Effector memory CD4-positive, alpha-beta T cell (primary cell): ENCODE measurements at regions not wholly inside any gene's neighbourhood (a gene's known extent, or its start where the extent isn't known, plus 50 kb on each side); places are given as distances from the start of the nearest gene placed in this dataset.
"Not testable (repeated sequence)": the region's sequence is repeated elsewhere in the genome, so short reads cannot be mapped to it uniquely, and the experiment has no call there.

Source experiments
- DNase-seq, 3 donors: peaks; one replicate each; pipeline ENCODE4 v3.0.0-alpha.2; 2020
- H3K27ac ChIP-seq: 2 replicates; pipeline ENCODE4 v1.7.0; 2013; ENCODE audit warnings: mild to moderate bottlenecking, low read length, moderate library complexity; ENCODE audit not compliant: insufficient read depth, poor library complexity, severe bottlenecking
- H3K27me3 ChIP-seq: replicated peaks from 2 replicates; pipeline ENCODE4 v1.7.0; 2013; ENCODE audit warnings: mild to moderate bottlenecking, low read length; ENCODE audit not compliant: insufficient read depth, control insufficient read depth, poor library complexity, severe bottlenecking
- H3K36me3 ChIP-seq: 2 replicates; pipeline ENCODE4 v1.7.0; 2013; ENCODE audit warnings: mild to moderate bottlenecking, low read length, moderate library complexity; ENCODE audit not compliant: control insufficient read depth, insufficient read depth
- H3K4me1 ChIP-seq: 2 replicates; pipeline ENCODE4 v1.7.0; 2013; ENCODE audit warnings: low read length, mild to moderate bottlenecking; ENCODE audit not compliant: control insufficient read depth, insufficient read depth, poor library complexity, severe bottlenecking
- H3K4me3 ChIP-seq: 2 replicates; pipeline ENCODE4 v1.7.0; 2013; ENCODE audit warnings: low read length, low read depth, mild to moderate bottlenecking; ENCODE audit not compliant: insufficient read depth, poor library complexity, severe bottlenecking
- H3K9me3 ChIP-seq: 2 replicates; pipeline ENCODE4 v1.7.0; 2013; ENCODE audit warnings: mild to moderate bottlenecking, low read length, moderate library complexity; ENCODE audit not compliant: control insufficient read depth

- not testable (repeated sequence) for H3K4me1 ChIP-seq, H3K4me3 ChIP-seq, H3K36me3 ChIP-seq, H3K27ac ChIP-seq, DNase-seq, H3K9me3 ChIP-seq, H3K27me3 ChIP-seq
Observed at GRCh38 chr5:34096033-34096432, 53.0 kb upstream of the C1QTNF3 start.

GRCh38 chr5:34099891-34100290 lies 56.9 kb upstream of the C1QTNF3 start:
- not testable (repeated sequence) for H3K27ac ChIP-seq, H3K9me3 ChIP-seq, H3K4me1 ChIP-seq, DNase-seq, H3K36me3 ChIP-seq, H3K27me3 ChIP-seq, H3K4me3 ChIP-seq

- not testable (repeated sequence) for H3K9me3 ChIP-seq, DNase-seq, H3K4me3 ChIP-seq, H3K27ac ChIP-seq, H3K36me3 ChIP-seq, H3K4me1 ChIP-seq, H3K27me3 ChIP-seq
Observed at GRCh38 chr5:34101567-34101966, 58.6 kb upstream of the C1QTNF3 start.

- H3K36me3 ChIP-seq, DNase-seq, H3K9me3 ChIP-seq: not testable (repeated sequence)
Observed at GRCh38 chr5:34108897-34109296, 65.9 kb upstream of the C1QTNF3 start.

GRCh38 chr5:34124280-34124679 lies 81.3 kb upstream of the C1QTNF3 start:
- not testable (repeated sequence) for H3K27me3 ChIP-seq, H3K27ac ChIP-seq, H3K9me3 ChIP-seq, H3K4me3 ChIP-seq, H3K36me3 ChIP-seq, DNase-seq, H3K4me1 ChIP-seq

More at GRCh38 chr5:34108897-34109296, 65.9 kb upstream of the C1QTNF3 start:
- not testable (repeated sequence) for H3K4me3 ChIP-seq, H3K27me3 ChIP-seq, H3K4me1 ChIP-seq, H3K27ac ChIP-seq

GRCh38 chr5:34125354-34125753 lies 82.3 kb upstream of the C1QTNF3 start:
- DNase-seq, H3K4me1 ChIP-seq, H3K36me3 ChIP-seq, H3K27me3 ChIP-seq, H3K4me3 ChIP-seq, H3K27ac ChIP-seq, H3K9me3 ChIP-seq: not testable (repeated sequence)

- not testable (repeated sequence) for H3K4me1 ChIP-seq, H3K9me3 ChIP-seq, H3K4me3 ChIP-seq, H3K27me3 ChIP-seq, H3K36me3 ChIP-seq, H3K27ac ChIP-seq, DNase-seq
Observed at GRCh38 chr5:34126741-34127140, 83.7 kb upstream of the C1QTNF3 start.

- H3K36me3 ChIP-seq, DNase-seq, H3K4me1 ChIP-seq, H3K27me3 ChIP-seq, H3K4me3 ChIP-seq, H3K9me3 ChIP-seq, H3K27ac ChIP-seq: not testable (repeated sequence)
Observed at GRCh38 chr5:34127818-34128217, 84.8 kb upstream of the C1QTNF3 start.

GRCh38 chr5:34128890-34129289 lies 85.9 kb upstream of the C1QTNF3 start:
- not testable (repeated sequence) for H3K9me3 ChIP-seq, H3K4me3 ChIP-seq, H3K4me1 ChIP-seq, H3K36me3 ChIP-seq, H3K27ac ChIP-seq, DNase-seq, H3K27me3 ChIP-seq

GRCh38 chr5:34154988-34155387 lies 112.0 kb upstream of the C1QTNF3 start:
- H3K36me3 ChIP-seq, H3K4me1 ChIP-seq, H3K27me3 ChIP-seq, H3K9me3 ChIP-seq, H3K27ac ChIP-seq, DNase-seq, H3K4me3 ChIP-seq: not testable (repeated sequence)
